GM12891 (cell line): ENCODE measurements at regions not wholly inside any gene's neighbourhood (a gene's known extent, or its start where the extent isn't known, plus 50 kb on each side); places are given as distances from the start of the nearest gene placed in this dataset.

Experiments
- POLR2A ChIP-seq: IDR thresholded peaks from 2 replicates; pipeline ENCODE4 v1.6.1; 2011; ENCODE audit warnings: low read depth, low read length, control low read depth
- POLR2AphosphoS5 ChIP-seq: IDR thresholded peaks from 2 replicates; pipeline ENCODE4 v1.6.1; 2011; ENCODE audit warnings: low read depth, low read length, control low read depth

DNA sequence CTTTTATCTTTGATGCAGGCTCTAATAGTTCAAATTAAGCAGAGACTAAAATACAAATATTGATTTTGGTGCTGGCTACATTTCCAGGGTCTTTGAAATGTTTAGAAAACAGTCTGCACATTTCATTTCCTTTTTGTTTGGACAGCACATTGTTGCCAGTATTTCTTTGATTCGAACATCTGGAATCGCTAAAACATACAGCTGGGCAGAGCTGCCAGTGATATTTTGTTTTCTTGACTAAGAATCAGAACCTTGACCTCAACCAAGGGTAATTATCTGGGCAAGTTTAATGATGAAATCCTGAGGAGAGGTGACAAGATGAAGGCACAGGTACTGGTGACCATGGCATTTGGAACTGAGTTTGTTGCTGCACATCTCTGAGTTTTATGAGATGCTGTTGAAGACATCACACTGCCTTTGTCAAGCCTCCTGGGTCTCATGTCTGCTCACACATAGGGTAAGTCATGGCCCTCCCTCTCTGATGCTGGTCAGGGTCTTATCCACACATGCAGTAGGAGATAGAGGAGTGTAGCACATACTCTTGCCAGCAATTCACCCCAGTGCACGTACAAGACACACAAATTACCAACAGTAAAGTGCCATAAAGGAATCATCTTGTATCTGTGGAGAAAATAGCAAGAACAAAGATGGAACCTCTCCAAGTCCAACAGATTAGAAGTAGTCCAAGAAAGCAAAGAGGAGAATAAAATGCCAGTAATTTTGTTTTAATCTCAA lies 391.9 kb downstream of the RND3 start:
- TF ChIP-seq POLR2AphosphoS5, result no peak
- TF ChIP-seq POLR2A, result no peak
